ENCODE measurements at regions not wholly inside any gene's neighbourhood (a gene's known extent, or its start where the extent isn't known, plus 50 kb on each side); places are given as distances from the start of the nearest gene placed in this dataset.

DNA sequence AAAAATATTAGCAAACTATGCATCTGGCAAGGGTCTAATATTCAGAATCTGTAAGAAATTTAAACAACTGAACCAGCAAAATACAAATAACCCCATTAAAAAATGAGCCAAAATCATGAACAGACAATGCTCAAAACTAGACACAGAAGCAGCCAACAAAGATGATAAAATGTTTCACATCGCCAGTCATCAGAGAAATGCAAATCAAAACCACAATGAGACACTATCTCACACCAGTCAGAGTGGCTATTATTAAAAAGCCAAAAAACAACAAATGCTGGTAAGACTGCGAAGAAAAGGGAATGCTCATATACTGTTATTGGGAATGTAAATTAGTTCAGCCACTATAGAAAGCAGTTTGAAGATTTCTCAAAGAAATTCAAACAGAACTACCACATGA, 201.3 kb upstream of the CPEB2 start:
- no peak for DNase-seq (ENCODE audit: low read depth)

DNA sequence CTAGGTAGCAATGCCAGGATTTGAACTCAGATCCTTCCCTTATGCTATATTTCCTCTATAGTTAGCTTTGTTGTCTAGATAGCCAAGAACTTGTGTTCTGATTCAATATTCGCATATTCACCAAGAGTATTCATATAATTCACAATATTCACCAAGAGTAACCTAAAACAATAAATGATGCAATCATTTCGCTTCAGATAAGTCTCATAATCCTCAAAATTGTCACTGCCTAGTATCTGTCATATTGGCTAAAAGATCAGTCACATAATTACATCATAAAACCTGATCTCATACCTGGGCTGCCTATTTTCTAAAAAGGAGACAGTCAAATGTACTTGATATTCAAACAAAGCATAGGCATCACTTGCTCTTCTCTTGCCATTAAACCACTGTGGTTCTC, 199.7 kb upstream of the CPEB2 start:
- no peak for DNase-seq (ENCODE audit: low read depth)

DNA sequence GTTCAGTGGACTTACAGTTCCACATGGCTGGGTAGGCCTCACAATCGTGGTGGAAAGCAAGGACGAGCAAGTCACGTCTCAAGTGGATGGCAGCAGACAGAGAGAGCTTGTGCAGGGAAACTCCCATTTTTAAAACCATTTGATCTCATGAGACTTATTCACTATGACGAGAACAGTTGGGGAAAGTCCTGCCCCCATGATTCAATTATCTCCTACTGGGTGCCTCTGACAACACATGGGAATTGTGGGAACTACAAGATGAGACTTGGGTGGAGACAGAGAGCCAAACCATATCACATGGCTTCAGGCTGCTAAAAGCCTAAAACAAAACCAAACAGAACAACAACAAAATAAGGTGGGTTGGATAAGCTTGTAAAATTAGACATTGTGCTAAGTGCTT, 194.4 kb upstream of the CPEB2 start:
- DNase-seq (ENCODE audit: low read depth), result no peak

DNA sequence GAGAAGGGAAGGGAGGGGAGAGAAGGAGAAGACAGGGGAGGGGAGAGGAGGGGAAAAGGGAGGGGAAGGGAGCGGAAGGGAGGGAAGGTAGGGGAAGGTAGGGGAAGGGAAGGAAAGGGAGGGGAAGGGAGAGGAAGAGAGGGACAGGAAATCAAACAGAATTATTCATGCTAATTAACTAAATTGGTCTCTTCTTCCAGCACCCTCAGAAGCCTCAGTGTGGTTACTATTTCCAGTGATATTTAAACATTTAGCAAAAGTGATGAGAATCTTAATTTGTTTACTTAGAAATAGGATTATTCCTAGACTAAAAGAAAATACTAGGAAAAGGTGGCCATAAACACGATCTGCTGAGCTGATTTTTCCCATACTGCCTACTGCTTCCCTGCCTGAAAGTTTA, 193.1 kb upstream of the CPEB2 start:
- no peak for DNase-seq (ENCODE audit: low read depth)

DNA sequence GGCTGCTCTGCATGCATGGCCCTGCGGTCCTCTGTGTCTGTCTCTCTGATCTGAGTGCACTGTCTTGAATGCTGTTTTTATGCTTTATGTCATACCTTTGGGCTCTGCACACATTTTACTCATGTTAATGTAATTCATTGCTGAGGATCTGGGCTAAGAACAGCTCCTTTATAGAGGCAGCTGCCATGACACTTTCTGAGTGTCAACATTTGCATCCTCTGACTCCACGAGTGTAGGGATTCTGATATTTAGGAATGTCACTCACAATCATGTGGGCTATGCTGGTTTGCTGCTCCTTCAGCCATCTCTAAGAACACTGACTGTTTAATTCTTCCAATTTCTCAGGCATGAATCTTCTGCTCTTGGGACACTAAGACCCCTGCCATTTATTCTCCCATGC, 192.2 kb upstream of the CPEB2 start:
- DNase-seq (ENCODE audit: low read depth), result no peak

DNA sequence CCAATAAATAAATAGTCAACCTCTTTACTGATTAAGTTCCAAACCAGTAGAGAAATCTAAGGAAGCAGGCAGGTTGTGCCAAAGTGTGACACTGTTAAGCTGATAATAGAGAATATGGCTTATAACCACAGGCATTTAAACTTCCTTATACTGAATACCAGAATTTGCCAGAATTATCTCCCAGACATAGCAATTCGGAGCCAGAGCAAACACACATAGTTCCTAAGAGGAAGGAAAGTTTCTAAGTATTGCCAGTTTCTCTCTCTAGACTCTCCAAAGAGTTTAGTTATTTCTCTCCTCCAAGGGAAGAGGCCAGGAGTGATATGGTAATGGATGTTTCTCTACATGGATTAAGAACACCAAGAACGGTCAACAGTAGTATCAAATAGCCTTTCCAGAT, 191.7 kb upstream of the CPEB2 start:
- no peak for DNase-seq (ENCODE audit: low read depth)

DNA sequence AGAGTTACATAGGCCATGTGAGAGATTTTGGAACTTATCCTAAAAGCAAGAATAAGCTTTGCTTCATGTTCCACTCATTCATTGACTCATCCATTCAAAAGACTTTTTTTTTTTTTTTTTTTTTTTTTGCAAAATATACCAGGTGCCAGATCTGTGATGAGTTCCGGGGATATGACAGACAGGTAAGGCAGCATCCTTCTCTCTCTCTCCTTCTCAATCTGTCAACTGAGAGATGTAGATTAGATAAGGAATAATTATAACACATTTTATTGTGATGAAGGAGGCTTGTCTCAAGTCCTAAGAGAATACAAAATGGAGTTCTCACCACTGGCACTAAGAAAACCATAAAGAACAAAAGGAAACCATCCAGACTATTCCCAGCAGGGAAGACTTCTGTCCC, 190.2 kb upstream of the CPEB2 start:
- no peak for DNase-seq (ENCODE audit: low read depth)

DNA sequence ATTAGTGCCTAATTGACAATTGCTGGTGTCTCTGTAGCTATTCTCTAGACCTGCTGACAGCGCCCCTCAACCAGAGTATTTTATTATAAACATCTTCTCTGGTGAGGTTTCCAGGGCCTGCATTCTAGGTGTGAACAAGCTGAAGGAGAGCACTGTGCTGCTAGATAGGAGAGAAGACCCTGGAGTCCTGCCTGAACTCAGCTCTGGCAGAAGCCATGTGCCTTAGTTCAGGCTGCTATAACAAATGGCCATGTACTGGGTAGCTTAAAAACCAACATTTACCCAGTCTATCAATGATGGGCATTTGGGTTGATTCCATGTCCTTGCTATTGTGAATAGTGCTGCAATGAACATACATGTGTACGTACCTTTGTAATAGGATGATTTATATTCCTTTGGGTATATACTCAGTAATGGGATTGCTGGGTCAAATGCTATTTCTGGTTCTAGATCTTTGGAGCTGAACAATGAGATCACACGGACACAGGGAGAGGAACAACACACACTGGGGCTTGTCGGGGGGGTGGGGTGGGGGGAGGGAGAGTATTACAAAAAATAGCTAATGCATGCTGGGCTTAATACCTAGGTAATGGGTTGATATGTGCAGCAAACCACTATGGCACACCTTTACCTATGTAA, 185.5 kb upstream of the CPEB2 start:
- no peak for DNase-seq (ENCODE audit: low read depth)

DNA sequence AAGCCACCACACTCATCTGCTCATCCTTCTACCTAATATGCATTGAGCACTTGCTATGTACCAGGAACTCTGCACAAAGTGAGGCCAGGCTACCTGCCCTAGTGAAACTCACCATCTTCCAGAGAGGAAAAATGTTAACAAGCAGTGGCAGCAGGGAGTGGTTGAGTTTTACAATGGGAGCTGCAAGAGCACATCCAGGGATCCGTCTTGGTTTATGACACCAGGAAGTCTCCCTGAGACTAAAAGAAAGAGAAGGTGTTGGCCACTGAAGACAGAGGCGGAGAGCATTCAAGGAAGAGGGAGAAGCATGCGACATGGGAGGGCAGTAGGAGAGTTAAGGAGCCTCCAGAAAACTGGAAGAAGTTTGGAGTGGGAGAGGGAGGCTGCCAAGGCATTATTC, 178.1 kb upstream of the CPEB2 start:
- no peak for DNase-seq (ENCODE audit: low read depth)

DNA sequence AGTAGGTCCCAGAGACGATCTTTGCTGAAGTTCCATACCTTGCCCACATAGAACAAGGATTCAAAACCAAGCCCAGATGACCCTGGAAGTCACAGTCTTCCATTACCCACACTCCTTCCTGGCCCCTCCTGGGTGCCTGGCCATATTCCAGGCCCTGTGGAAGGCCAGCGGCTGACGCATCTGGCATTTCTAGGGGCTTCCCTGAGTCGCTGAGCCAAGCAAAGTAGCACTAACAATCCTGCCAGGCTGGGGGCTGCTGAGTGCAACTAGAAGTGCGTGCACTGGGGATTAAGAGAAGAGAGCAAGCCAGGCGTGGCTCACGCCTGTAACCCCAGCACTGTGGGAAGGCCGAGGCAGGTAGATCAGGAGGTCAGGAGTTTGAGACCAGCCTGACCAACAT, 175.2 kb upstream of the CPEB2 start:
- DNase-seq (ENCODE audit: low read depth), result no peak

DNA sequence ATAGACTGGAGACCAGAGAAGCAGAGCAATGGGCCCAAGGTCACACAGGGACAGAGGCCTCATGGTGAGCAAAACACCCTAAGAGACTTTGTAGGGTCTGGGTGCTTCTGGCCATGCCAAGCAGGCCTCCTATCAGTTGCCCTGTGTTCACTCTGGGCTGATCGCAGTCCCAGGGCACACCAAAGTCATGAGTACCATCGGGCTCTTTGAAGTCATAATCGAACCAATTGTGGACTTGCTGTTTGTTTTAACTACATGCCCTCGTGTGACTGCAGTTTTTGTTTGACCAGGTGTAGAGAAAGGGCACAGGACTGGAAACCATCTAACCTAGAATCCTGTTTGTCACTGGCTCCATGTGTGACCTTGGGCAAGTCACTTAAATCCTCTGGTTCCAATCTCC, 172.5 kb upstream of the CPEB2 start:
- no peak for DNase-seq (ENCODE audit: low read depth)

DNA sequence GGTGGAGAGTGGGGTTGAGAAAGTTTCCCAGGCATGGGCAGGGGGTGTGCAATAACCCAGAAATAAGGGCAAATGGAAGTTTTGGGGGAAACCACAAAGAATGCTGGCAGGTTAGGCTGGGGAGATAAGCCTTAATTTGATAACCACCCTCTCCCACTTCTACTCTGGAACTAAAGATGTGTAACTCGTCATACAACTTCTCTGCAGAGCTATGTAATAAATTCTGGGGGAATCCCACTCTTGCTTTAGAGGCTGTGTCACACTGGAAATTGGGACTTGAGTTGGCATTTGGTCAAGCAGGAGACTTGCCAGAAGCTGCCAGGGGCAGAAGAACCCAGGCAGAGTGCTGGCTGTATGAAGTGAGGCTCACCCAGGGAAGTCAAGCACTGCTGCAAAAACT, 170.9 kb upstream of the CPEB2 start:
- no peak for DNase-seq (ENCODE audit: low read depth)

DNA sequence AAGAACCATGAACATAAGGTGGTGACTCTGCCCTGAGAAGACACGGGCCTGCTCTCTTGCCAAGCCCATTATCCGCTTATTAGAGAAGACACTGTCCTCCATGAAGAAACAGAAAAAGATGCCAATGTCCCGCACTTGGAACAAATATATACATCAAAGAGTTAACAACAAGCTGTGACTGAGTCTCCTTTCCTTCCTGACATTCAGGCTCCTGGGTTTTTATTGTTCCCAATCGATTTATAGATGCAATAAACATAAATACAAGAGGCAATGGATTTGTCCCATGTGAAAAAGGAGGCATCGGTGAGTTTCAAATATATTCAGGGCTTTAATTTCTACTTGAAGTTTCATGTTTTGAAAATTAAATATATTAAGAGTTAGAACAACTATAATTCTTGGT, 169.2 kb upstream of the CPEB2 start:
- no peak for DNase-seq (ENCODE audit: low read depth)

DNA sequence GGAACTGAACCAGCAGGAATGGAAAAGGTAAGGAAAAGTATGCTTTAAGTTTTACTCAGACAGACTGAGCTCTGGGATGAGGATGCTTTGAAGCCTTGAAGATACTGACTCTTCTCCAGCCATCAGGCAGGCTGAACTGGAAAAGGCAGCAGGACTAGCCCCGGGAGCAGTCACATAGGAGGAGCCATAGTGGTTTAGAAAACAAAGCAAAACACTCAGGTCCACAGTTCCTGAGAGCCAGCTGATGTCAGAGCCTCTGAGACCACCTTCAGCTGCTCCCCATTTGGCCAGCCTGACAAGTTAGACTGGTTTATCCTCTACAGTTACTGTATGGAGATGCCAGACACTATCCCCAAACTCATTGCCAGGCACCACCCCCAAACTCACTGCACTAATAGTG, 167.9 kb upstream of the CPEB2 start:
- no peak for DNase-seq (ENCODE audit: low read depth)

DNA sequence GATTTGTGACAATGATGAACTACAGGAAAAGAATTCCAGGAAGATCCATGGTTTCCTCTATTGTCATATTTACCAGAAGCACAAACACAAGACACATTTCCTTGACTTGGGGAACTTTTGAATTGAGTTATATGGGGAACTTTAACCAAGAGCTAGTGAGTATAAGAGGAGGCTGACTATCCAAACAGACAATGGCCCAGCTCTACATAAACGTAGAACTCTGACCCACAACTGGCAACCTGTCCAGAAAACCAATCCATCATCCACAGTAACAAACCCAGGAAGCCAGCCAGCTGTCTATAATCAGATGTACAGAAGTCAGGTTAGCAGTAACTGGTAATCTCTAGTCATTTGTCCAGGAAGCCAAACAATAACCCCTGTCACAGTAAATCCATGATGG, 167.0 kb upstream of the CPEB2 start:
- DNase-seq (ENCODE audit: low read depth), result no peak

DNA sequence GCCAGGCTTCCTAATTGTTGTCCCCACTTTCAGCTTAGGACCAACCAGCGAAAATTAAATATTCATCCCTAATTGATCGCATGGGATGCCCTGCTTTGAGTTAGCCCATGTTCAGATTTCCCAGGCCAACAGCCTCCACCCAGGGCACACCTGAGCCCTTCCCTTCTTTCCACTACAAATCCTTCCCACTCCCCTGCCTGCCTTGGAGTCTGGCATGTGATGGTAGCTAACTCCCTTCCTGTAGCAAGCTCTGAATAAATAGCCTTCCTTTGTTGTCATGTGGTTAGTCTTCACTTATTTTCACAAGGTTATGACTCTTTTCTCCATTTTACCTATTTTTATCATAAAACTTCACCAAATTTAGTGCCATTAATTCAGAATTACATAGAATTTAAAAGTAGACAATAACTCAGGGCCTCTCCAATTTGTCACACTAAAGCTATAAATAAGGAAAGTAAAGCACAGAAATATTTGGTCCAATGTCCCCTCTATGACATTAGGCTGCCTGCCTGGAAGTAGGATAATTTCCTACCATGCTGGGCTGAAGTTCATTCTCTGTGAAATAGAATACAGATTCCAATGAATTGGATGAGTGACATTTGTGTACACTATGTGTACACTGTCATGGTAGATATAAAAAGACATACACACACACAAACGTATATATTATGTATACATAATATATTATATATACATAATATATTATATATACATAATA, 166.4 kb upstream of the CPEB2 start:
- no peak for DNase-seq (ENCODE audit: low read depth)

DNA sequence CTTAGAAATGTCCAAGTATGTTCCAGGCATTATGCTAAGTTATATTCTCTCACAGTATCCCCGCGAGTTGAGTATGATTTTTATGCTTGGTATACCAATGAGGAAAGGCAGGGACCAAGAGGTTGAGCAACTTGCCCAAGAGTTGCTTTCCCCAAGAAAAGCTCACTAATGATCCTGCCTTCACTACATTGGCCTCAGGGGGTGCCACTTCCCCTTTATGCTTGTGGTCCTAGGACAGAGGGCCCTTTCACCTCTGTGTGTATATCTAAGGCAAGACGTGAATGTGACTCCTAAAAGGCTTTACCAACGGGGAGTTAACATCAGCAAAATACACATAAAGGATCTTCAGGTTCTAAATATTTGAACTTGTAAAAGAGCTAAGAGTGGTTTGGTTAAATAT, 164.4 kb upstream of the CPEB2 start:
- DNase-seq (ENCODE audit: low read depth), result no peak

DNA sequence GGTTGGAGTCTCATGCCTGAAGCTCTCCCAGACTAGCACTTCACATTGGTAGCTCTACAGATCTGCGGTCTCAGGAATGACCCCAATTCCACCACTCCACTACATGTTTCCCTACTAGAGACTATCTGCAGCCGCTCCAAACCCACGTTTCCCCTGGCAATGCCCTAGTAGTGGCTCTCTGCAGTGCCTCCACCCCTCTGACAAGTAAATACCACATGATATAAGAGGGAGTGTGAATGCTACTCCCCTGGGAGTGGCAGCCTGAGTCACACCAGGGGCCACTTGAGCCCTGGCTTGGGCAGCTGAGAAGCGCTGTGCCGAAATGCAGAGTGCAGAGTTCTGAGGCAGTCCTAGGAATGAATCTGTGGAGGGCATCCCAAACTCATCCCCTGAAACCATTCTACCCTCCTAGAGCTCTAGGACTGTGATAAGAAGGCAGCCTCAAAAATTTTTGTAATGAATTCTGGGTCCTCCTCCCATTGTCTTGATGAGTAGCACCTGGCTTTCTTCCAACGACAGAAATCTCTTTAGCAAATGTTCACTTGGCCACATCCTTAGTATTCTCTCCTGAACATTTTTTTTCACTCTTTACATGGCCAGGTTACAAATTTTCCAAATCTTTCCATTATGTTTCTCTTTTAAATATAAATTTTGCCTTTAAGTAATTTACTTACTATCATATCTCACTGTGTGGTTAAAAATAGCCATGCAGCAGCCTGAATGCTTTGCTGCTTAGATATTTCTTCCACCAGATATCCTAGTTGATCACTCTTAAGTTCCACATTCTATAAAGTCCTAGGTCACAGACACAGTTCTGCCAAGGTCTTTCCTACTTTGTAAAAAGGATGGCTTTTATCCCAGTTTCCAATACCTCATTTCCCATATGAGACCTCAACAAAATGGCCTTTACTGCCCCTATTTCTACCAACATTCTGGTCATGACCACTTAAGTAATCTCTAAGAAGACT, 160.2 kb upstream of the CPEB2 start:
- DNase-seq (ENCODE audit: low read depth), result no peak

DNA sequence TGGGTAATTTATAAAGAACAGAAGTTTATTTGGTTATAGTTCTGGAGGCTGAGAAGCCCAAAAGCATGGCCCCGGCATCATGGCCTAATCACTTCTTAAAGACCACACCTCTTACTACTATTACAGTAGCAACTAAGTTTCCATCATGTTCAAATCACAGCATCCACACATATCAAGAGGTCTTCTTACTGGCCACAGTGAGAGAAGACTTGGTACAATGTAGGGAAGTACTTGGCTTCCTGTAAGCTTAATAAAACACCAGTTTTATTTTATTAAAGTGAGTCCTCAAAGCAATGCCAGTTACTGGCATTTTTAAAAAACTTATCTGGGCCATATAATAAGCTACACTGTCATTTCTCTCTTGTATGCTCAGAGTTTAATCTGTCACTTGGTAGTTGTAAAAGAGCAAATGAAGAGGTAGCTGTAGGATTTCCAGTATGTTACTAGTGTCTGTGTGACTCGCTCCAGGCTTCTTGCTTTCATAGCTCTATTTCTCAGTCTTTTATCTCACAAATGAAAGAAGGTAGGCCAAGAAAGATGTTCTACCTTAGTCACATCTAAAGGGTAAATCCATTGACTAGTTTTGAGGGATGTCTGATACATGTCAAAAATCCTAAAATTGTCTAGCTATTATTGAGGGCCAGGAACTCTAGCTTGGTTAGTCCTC, 159.2 kb upstream of the CPEB2 start:
- no peak for DNase-seq (ENCODE audit: low read depth)

DNA sequence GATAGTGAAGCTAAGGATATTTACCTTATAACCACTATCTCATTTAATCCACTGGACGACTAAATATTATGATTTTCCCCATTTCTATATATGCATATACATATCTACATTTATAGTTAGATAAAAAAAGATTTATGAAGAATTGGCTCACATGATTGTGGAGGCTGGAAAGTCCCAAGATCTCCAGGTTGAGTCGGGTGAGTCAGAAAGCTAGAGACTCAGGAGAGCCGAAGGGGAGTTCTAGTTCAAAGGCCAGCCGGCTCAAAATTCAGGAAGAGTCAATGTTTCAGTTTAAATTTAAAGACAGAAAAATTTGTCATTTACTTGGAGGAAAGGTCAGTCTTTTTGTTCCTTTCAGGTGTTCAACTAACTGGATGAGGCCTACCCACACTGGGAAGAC, 158.2 kb upstream of the CPEB2 start:
- DNase-seq (ENCODE audit: low read depth), result no peak

DNA sequence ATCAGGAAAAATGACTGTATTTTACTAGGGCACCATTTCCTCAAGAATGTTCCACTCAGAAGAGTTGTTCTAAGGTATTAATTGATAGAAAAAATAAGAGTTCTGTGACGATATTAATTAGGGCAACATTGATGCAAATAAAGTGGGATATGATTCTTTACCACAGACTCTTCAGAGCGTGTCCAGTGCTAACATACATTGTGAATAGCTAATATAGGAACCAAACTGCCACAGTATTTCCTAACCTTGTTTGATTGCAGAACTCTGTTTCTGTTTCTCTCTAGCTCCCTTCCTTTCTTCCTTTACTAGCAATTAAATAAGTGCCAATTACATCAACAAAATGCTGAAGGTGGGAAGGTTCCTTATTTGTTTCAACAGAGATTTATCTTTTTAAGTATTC, 154.1 kb upstream of the CPEB2 start:
- DNase-seq (ENCODE audit: low read depth), result no peak

DNA sequence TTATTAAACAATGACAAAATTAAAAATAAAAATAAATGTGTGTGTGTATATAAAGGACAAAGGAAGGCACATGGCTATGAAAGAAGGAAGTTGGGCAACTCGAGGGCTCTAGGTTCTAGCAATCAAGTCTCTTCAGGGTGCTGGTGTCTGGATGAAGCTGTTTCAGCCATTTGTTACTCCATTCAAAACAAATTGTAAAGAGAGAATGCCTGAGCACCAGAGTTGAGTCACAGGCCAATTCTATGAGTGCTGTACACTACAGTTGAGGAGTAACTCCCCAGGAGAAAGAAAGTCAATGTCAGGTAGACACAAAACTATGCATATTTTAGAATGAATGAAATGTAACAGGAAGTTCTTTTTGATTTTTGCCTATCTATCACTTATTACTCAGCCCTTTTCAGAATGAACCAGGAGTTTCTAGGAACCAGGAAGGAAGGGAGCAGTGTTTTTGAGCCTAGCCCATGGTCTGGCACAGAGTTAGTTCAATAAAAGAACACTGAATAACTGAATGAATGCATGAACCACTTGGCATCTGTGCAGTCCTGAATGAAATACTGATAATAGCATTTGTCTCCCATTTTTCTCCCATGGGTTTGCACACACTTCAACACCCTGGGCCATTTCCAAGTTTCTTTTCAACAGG, 151.7 kb upstream of the CPEB2 start:
- DNase-seq (ENCODE audit: low read depth), result no peak
